Colon (tissue), 2 donors: ENCODE measurements at regions not wholly inside any gene's neighbourhood (a gene's known extent, or its start where the extent isn't known, plus 50 kb on each side); places are given as distances from the start of the nearest gene placed in this dataset.
"Not testable (repeated sequence)": the region's sequence is repeated elsewhere in the genome, so short reads cannot be mapped to it uniquely, and the experiment has no call there.

Source experiments
- FAIRE-seq: peaks from 2 replicates; lab custom pipeline; 2012; peaks lifted over from hg19 to GRCh38; lab: Jason Lieb, UNC
- donor health status: control.
- donor health status: control.

DNA sequence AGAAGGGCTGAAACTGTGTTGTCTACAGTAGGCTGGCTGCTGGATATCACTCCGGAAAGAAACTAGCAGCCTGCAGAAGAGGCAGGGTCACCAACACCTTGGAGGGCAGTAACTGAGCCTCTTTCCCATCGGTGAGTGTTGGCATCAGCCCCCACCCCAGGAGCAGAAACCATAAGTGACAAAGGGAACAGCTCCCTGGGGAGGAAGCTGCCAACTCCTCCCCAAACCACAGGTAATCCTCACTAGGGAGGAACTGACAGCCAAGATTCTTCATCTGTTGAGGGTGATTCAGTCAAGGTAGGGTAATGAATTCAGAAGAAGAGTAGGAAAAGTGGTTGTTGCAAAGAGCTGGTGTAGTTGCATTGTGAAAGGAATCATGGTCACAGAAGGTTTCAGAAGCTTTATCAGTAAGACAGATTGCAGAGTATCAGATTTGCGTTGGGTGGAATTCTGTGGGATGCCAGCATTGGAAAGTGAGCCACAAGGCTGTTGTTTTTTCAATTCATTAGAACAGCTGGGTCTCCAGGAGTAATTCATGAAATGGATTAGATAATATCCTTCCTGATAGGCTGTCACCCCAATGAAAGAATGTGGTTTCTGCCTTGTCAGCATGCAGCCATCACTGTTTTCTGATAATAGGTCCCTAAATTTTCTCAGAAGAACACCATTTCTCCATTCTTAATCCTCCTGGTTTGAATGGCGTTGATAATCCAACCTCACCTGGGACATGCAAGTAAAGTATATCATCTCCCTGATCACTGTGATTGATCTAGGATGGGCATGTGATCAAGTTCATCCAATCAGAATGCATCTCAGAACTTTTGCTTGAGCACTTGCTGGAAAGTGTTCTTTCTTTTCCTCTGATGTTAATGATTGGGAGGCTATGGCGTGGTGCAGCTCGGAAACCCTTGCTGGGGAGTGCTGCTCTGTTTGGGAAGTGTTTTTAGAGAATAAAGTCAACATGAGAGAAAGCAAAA, 75.0 kb upstream of the CTBP2 start:
- no peak for FAIRE-seq

DNA sequence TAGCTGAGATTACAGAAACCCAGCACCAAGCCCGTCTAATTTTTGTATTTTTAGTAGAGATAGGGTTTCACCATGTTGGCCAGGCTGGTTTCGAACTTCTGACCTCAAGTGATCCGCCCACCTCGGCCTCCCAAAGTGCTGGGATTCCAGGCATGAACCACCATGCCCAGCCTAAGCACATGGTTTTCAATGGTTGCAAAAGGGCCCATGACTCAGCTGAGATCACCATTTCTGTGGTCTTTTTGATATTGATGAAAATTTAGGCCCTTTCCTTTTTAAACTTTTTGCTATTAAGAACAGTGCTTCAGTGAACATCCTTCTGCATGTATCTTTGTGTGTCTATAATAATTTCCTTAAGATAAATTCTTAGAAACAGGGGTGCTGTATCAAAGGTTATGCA, 74.2 kb upstream of the CTBP2 start:
- FAIRE-seq: not testable (repeated sequence)

DNA sequence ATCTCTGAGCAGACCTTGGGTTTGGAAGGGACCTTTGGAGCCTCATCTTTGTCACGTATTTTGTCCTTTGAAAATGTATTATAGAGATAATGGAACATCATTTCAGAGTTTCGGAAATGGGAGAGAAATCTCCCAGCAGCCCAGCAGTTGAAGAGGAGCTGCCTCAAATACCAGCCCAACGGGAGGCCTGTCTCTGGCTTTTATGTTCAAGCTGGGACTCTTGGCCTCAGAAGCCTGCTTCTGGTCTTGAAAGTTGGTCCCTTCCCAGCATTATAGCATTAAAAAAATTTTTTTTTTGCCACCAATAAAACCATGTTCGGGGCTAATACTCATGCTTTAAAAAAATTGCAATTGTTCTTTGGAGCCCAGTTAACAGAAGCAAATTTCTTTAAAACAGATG, 73.4 kb upstream of the CTBP2 start:
- no peak for FAIRE-seq

DNA sequence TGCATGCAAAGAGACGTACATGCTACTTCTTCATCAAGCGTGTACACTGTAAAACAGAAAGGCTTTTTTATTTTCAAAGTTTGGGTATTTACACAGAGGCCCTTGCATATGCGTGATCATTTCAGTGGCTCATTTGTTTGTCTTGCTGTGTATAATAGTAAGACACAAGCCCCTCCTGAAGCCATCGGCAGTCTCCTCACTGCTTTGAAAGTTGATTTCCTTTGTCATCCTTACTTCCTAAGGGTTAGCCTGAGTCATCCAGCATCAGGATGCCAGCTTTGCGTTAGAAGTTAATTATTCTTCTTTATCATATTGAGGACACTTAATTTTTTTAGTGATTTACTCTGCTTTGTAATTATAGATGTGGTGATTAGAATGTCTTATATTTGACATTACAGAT, 72.5 kb upstream of the CTBP2 start:
- FAIRE-seq: no peak

DNA sequence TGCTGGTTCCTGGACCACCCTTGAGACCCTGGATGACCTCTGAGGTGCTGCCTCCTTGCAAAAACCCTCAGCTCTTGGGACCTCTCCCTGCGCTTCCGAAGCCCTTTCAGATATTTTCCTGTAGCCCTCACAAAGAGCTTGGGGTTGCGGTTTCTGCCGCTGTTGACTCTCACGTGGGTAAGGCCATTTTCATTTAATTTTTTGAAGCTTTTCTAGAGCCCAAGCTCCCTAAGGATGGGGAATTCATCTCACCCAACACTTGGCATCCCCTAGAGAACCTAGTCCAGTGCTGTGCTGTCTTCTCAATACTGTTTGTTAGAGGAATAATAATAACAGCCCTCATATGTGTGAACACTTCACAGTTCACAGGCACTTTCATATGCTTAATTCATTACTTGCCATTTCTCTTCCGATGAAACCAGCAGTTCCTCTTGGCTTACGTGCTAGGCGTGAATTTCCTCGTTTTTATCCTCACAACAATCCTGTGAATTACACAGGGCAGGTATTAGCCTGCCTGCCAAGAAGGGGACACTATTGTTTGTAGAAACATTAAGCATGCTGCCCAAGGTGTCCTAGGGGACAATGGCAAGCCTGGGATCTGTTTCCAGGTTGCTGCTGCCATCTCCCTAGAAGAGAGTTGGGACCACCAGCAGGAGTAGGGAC, 71.6 kb upstream of the CTBP2 start:
- no peak for FAIRE-seq

DNA sequence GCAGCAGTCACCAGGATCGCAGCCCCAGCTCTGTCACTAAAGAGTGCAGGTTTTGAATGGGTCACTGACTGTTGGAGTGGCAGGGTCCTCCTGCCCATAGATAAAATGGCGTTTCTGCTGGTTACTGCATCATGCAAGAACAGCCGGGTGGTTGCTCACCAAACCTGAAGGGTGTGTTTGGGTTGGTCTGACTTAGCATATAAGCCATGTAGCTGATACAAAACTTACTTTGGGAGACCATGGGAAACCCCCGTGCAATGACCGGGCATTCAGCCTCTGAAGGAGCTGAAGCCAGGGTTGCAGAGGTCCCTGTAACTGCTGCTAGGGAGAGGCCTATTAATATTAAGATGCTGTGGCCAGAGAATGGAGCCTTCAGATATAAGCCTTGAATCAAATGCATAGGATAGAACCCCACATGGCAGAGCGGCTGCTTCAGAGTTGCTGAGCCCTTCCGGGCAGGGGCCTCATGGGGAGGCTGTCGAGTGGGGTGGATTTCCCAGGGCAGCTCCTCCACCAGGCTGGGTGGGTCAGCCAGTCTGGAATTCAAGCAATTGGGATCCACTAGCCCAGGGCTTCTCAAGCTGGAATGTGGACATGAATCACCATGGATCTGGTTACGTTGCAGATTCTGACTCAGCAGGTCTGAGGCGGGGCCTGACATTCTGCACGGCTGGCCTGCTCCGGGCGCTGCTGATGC, 70.9 kb upstream of the CTBP2 start:
- FAIRE-seq: no peak

DNA sequence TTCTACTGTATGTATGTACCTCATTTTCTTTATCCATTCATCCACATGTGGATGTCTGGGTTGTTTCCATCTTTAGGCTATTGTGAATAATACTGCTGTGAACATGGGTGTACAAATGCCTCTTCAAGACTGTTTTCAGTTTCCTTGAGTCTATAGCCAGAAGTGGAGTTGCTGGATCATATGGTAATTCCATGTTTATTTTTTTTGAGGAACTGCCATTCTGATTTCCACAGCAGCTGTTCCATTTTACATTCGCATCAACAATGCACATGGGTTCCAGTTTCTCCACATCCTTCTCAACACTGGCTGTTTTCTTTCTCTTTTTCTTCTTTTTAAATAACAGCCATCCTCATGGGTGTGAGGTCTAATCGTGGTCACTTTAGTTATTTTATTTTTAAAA, 69.9 kb upstream of the CTBP2 start:
- FAIRE-seq: no peak

DNA sequence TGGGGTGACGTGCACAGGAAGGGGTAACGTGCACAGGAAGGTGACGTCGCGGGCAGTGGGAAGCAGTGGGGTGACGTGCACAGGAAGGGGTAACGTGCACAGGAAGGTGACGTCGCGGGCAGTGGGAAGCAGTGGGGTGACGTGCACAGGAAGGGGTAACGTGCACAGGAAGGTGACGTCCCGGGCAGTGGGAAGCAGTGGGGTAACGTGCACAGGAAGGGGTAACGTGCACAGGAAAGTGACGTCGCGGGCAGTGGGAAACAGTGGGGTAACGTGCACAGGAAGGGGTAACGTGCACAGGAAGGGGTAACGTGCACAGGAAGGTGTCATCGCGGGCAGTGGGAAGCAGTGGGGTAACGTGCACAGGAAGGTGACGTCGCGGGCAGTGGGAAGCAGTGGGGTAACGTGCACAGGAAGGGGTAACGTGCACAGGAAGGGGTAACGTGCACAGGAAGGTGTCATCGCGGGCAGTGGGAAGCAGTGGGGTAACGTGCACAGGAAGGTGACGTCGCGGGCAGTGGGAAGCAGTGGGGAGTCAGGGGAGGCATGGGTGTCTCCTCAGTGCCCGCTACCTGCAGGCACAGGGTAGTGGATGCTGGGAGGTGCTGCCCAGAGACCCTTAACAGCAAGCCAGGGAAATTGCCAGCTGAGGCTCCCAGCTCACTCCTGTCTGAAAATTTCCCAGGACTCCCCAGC, 68.0 kb upstream of the CTBP2 start:
- not testable (repeated sequence) for FAIRE-seq

DNA sequence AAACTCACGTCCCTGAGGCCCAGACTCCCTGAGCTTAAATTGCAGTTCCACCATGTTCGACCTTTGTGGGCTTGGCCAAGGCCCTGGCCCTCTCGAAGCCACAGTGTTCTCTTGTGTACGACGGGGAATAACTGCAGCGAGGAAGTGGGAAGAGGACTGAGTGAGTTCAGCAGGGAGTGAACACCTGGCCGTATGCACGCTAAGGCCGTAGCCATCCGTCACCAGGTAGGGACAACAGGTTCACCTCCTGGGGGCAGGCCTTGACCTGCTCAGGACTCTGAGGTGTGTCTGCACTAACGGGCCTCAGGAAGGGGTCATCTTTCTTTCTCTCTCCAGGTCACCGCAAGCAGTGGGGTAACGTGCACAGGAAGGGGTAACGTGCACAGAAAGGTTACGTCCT, 67.2 kb upstream of the CTBP2 start:
- FAIRE-seq: no peak

DNA sequence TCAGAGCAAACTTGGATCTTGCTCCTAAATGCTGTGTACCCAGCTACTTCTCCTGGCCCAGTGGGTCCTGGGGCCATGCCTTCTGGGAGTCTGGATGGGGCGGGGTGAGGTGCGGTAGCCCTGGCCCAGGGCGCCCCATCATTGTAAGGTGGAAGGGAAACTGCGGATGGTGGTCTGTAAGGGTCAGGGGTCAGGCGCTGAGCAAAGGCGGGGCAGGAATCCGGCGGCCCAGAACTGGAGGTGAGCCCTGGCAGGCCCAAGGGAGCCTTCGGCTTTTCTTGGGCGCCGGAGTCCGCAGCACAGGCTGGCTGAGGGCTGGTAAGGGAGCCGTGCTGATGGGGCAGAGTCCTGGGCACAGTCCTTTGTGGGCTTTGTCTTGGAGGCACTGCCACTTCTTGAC, 66.5 kb upstream of the CTBP2 start:
- no peak for FAIRE-seq

DNA sequence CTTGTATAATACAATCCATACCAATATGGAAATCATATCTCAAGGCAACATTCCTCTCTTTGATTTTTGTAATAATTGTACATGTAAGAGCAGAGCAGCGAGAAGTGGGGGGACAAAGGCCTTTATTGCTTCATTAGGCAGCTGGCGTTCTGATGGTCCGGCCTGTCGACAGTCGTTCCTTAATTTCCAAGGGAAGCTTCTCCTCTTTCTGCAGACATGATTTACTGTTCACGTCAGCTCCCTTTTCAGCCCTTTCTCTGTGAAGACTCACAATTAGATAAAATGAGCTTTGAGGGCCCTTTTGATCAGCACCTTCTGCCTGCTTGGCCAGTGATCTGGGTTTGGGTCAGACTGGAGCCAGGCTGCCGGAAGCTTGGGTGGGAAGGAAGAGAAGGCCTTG, 65.6 kb upstream of the CTBP2 start:
- FAIRE-seq: no peak

DNA sequence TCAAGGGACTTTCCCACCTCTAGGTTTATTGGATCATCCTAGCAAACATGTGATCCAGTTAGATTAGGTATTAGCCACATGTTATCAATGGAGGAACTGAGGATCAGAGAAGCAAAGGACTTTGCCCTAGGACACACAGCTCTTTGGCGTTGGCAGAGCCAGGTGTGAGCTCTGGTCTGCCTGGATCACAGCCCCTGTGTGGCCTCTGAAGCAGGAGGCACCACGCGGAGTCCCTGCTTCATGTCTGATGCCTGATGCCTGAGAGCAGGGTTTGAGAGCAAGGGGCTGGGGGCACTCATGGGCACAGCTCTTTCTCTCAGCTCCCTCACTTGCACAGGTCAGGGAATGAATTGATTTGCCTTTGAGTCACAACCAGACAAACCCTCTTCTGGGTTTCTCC, 64.7 kb upstream of the CTBP2 start:
- FAIRE-seq: no peak

DNA sequence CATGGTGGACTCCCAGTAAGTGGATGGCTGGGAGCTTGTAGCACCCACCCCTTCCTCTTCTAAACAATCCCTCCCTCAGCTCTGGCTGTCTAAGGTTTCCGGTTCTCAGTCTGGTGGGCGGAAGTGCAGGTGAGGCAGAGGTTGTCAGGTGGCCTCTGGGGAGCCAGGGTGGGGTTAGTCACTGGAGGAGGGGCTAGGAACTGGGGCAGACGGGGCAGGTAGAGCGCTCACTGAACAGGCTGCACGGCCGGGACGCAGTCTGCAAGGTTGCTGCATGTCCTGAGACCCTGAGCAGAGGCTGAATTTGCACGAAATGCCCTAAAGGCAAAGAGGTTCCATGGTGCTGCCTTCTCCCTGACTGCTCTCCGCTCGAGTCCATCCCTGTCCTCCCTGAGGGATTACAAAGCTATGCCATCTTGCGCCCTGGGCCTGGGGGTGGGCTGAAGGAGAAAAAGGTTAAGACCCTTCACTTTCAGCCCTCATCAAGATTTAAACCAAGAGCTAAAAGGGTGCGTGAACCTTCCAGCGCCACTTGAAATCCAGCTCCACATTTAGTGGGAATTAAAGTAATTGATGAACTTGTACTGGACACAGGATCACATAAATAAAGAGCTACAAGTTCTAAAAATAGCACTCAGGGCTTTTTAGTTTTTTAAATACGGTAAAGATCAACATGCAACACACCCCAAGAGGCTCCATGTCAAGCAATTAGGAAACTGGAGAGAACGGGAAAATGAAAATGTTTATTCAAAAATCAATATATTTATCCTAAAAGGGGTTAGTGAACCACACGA, 62.3 kb upstream of the CTBP2 start:
- no peak for FAIRE-seq

DNA sequence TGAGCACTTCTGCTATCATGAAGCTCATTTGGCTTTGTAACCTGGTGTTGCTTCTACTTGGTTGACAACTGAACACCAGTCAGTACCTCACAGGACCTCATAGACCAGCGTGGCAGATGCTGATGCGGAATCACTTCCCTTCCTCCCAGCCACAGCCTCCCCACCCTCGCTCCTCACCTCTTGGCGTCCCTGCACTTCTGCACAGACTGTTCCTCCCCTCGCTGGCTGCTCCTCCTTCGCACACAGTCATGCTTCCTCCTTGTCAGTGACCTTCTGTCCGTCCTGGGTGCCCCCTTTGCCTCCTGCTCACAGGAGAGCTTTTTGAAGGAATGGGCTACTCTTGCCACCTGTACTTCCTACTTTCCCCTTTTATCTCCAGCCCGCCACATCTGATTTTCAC, 61.4 kb upstream of the CTBP2 start:
- no peak for FAIRE-seq

DNA sequence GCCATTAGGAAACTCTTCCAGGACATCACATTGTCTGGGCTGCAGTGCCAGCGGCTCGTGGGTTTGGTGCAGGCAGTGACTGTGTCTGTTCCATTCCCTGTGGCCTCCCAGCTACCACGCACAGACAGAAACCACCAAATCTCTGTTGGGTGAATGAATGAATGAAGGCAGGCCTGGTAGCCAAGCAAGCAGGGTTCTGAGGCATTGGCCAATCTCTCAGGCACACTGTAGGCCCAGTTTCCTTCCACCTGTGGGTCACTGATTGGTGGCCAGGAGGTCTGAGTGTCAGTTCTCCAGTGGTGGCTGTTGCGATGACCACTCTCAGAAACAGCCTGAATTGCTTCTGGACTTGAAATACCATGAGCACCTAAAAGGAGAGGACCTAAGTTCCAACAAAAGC, 59.4 kb upstream of the CTBP2 start:
- FAIRE-seq: no peak

DNA sequence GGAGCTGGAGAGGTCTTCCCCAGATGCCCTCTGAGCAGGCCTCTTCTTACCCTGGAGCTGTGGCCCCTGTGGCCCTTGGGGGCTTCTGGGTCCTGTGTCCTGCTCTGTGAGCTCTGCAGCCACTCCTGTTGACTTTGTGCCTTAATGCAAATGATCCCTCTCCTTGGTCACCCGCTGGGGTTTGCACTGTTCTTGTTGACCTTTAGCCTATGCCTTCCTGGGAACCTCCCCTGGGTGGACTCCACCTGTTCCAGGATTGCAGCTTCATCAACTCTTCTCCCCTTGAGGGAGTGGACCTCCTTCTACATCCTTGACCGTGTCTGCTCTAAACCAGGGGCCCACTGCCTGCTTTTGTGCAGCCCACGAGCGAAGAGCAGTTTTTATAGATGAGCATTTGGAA, 58.6 kb upstream of the CTBP2 start:
- no peak for FAIRE-seq

DNA sequence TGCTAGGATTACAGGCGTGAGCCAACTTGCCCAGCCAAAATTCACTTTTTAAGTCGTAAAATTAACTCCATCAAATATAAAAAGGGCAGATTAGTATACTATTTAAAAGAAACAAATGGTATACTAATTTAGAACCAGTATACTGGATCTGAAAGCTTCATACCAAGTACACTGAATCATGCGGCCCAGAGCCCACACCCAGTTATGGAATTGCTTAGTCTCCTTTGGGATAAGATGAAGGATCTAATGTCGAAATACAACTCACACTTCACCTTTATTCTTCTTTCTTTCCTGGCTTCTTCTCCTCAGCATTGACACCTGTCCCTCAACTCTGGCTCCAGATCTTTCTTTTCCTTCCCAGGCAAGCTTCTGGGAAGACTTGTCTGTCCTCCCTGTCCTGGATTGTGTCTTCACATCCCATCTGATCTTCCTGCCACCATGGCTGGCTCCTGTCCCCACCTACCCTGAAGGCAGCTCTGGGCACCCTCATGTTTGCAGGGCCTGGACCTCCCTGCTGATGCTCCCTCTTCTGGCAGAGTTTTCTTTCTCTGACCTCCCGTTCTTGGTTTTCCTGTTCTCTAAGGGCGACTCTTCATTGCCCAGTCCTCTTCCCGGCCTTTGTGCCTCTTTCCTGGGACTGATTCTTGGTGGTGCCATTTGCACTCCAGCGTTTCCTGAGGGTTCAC, 57.8 kb upstream of the CTBP2 start:
- FAIRE-seq: no peak

DNA sequence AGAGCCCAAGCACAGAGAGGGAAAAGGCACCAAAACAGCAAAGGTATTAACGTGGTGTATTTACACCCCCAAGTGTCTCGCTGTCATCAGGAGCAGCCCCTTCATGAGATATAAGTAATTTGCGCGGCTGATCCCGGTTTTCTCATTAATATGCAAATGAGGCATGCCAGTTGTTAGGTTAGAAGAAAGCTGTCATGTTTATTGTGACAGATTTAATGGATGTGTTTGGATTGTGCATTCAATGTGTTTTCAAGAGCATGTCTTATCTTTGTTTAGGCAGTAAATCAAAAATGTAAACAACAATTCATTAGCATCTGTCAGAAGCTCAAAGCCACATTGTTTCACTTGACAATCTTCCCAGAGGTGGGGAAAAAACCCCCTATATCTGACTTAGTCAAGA, 56.5 kb upstream of the CTBP2 start:
- no peak for FAIRE-seq

DNA sequence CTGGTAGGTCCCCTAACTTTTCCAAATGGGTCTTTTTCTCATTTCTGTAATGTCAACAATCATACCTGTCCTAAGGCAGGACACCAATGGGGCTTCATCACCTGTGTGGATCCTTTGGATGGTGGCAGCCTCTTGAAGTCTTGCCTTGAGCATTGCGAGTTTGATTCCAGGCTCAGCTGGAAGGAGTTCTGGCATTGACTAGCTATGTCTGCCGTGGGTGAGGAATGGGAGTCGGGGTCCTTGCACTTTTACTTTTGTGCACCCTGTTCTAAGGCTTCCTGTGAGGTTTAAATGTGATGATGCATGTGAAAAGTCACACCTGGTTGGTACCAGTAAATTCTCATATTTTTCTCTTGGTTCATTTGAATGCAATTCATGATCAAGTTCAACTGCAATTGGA, 55.9 kb upstream of the CTBP2 start:
- no peak for FAIRE-seq

DNA sequence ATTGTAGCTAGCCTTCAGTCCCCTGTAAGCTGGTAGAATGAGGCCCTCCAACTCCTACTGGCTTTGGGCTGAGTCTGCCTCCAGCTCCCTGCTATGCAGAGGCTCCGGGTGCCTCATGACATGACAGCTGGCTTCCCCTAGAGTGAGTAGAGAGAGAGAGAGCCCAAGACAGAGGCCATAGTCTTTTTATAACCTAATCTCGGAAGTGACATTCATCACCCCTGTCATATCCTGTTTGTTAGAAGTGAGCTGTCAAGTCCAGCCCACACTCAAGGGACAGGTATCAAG, 53.9 kb upstream of the CTBP2 start:
- FAIRE-seq: no peak

DNA sequence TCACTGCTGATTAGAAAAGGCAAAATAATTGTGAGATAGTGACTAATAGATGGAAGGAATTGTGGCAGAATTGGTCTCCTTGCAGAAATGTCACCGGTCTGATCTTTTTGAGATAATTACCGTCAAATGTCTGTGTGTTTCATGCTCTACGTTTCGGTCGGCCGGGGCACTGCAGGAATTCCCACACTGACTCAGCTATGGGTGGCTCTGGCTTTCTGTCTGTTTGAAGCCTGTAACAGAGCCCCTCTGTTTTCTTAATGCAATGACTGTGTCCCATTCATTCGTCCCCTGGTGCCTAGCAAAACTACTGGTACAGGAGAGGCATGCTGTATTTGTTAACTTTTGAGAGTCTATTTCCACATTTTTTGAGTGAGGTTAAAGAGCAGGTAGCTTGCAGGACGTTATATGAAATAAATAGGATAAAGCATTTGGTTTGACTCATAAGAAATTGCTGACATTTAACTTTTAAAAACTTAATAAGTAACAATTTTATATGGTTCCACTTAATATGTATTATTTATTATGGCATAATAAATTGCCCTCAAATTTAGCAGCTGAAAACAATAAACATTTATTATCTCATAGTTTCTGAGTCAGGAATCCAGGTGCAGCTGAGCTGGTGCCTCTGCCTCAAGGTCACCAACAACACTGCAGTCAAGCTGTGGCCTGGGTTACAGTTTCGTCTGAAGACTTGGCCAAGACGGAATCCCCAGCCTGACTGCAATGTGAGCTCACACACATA, 53.3 kb upstream of the CTBP2 start:
- no peak for FAIRE-seq
